Stimulated activated CD4-positive, alpha-beta T cell treated with anti-CD3 and anti-CD28 coated beads, Interleukin-2, amount 100 ng/mL, for 4 hours (primary cell): ENCODE measurements at regions not wholly inside any gene's neighbourhood (a gene's known extent, or its start where the extent isn't known, plus 50 kb on each side); places are given as distances from the start of the nearest gene placed in this dataset.

Experiments
- DNase-seq: peaks from one replicate; pipeline ENCODE4 v3.0.0-alpha.2; 2020; ENCODE audit warnings: low read depth

GRCh38 chr5:39605145-39605544 is 180.4 kb upstream of the DAB2 start:
- no peak for DNase-seq

DNA sequence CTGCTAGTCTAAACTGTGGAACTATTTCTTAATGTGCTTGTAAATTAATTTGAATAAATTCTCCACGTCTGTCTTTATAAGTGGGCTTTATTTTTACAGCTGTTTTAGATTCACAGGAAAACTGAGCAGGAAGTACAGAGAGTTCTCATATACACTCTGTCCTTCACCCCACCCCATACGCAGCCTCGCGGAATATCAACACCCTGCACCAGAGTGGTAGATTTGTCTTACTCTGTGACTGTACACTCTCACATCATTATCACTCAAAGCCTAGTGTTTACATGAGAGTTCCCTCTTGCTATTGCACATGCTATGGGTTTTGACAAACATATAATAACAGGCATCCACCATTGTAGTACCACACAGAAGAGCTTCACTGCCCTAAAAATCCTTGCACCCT is 179.7 kb upstream of the DAB2 start:
- no peak for DNase-seq

DNA sequence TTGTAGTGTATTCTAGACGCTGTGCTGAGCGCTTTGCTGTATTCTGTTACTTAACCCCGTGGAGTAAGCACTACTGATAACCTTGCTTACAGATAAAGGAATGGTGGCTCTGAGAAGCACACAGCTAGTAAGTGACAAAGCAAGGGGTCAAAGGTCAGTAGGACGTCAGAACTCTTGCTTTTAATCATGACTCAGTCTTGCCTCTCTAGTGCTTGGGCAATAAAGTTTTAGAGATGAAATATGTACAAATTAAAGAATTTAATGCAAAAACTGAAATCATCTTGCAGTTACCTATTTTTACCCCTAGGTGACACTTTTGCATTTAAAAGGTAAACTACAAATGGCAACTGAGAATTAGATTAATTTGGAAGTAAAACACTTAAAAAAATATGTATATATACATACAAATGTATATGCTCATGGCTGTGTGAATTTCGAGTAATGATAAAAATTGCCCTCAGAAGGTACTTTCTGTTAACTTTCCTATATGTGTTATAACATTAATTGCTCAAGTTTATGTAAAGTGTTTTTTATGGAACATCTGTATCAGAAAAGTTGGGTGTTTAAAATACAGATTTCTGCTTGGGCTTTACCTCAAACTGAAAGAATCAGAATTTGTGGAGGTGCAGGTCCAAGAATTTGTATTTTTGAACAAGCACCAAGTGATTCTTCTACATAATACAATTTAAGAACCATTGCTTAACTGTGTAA is 175.1 kb upstream of the DAB2 start:
- DNase-seq, result no peak

DNA sequence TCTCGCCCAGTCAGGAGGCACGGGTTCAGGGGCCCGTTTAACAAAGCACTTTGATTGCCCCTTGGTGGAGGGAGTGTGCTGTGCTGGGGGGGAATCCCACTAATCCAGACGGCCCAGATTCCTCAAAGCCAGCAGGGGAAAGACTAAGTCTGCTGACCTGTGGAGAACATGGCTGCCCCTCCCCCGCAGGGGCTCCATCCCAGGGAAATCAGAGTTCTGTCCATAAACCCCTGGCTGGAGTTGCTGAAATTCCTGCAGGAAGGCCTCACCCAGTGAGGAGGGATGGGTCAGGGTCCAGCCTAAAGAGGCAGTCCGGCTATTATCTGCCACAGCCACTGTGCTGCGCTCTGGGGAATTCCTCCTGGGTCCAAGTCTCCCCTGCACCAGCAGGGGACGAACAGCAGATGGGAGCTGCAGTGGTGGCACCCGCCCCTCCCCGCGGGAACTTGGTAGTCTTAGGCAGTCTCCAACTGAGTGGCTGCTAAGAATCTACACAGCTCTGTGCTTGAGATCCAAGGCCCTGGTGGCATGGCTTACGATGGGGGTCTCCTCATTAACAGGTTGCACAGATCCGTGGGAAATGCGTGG is 174.0 kb upstream of the DAB2 start:
- DNase-seq, result no peak

GRCh38 chr5:39588179-39588578 is 163.4 kb upstream of the DAB2 start:
- DNase-seq, result no peak

DNA sequence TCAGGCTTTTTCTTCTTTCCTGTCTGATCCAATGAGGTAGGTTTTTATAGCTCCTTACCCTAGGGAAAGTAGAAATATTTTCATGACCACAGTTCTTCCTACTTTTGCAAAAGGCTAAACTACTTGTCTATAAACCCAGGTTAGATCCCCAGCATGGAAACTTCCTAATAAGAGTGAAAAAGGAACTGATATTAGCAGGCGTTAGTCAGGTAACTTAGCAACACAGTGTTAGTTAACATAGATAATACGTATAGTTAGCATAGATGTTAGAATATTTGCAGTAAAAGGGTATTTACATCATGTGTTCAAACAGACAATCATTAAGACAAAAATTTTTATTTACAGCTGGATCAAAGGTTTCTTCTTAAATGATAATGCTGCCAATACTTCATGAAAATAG is 162.9 kb upstream of the DAB2 start:
- no peak for DNase-seq

GRCh38 chr5:39586185-39586584 is 161.4 kb upstream of the DAB2 start:
- DNase-seq, result no peak

DNA sequence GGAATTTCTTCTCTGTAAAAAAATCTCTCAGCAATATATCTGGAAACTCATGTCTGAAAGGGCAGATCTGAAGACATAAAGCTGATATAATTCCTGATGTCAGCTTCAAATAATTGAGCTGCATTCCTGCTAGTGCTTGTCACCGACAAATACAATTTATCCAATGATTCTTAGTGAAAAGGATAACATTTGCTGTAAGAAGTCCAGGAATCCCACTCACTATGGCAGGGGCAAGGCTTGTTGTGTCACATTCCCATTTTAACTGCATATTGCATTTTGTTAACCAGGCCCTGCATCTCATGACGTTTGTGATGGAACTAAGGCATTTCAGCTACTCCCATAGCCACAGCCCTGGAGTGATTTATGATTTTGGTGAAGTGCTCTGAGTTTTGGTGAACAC is 160.1 kb upstream of the DAB2 start:
- DNase-seq, result no peak

GRCh38 chr5:39580702-39581453 is 156.1 kb upstream of the DAB2 start:
- no peak for DNase-seq

GRCh38 chr5:39579750-39580149 is 155.0 kb upstream of the DAB2 start:
- no peak for DNase-seq

DNA sequence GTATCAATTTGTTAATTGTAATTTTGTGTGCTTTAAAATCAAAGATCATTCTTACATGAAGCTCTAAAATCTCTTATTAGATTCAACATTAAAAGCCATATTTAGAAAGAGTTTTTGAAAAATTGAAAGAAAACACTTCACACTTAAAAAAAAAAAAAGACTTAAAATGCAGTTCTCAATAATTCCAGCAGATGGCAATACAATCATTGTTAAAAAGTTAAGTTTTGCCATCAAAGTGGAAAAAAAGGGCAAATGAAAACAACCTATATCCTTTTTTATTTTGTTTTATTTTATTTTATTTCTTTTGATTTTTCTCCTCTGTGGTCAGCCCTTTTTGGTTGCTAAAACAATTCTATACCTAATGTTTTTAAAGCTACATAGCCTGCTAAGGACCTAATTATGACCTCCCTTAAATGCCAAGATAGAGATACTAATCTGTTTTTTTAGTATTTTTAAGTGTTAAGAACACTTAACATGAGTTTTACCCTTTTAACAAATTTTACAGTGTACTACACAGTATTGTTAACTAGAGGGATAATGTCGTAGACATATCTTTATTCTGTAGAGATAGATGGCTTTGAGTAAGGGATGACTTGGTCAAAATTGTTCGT is 154.2 kb upstream of the DAB2 start:
- no peak for DNase-seq

- DNase-seq, result no peak
These were observed 152.7 kb upstream of the DAB2 start for GRCh38 chr5:39577529-39577928.

DNA sequence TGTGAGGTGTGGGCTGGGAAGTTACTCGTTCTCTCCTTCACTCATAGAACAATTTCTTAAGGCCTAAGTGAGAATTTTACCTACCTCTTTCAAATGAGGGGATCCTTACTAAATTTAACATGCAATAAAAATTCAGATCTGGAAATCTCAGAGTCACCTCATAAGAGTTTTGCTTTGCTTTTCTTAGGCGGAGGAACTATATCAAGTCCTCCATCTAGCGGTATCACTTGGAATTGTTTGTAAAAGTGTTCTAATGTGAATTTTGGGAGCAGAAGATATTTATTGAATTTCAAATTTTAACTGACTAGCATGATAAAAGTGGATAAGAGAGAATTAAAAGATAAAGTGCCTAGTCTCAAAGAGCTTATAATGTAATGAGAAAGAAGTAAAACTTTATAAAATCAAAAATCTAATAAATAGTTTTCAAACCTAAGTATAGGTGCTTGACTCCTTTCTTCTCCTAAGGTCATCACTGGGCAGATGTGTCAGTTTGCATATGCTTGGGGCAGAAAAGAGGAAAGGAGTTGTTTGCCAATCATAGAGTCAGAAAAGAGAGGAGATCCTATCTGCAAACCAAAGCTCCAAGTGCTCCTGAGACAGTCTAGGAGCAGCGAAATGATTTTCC is 145.7 kb upstream of the DAB2 start:
- no peak for DNase-seq

GRCh38 chr5:39569857-39570256 is 145.1 kb upstream of the DAB2 start:
- no peak for DNase-seq

DNA sequence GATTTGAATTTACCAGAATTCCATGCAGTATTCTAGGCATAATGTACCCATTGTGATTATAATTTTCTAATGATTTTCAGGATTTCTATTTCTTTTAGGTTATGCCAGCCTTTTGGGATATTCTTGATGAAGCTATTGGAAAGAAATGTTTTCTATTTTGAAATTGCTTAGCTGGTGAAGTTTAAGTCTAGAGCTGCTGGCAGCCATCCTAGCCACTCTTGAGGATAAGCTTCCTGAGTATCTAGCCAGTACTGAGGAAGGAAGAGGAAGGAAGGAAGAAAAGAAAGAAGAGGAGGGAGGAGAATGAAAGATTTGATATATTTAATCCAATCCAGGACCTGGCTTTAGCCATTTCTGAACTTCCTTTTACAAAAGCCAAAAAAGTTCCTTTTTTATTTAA is 142.1 kb upstream of the DAB2 start:
- DNase-seq, result no peak

- DNase-seq, result no peak
These were observed 141.2 kb upstream of the DAB2 start for GRCh38 chr5:39566029-39566428.

DNA sequence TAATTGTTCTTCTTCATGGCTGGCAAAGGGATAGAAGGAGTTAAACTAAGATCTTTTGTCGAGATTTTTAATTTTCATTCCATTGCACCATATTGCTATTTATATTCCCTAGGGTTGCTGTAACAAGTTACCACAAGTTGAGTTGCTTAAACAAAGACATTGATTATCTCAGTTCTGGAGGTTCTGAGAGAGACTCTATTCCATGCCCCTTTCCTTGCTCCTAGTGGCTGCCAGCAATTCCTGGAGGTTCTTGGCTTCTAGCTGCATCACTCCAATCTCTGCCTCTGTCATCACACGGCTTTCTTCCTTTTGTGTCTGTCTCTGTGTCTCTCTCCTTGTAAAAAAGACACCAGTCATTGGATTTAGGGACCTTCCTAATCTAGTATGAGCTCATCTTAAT is 136.6 kb upstream of the DAB2 start:
- no peak for DNase-seq

DNA sequence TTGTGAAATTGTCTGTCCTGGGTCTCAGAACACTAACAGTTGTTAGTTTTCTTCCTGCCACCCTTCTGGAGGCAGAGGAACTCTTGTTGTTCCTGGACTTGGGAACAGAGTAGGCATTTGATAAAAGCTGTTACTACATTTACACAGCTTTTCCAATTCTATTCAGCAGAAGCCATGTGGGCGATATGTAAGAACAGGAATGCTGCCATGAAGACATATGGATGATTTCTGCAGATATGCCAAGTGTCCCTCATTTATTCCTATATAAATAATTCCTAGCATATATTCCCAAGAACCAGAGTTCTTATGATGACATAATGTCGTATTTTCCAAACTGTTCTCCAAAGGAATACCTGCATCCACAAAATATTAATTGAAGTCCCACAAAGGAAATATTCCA is 135.9 kb upstream of the DAB2 start:
- DNase-seq, result no peak

DNA sequence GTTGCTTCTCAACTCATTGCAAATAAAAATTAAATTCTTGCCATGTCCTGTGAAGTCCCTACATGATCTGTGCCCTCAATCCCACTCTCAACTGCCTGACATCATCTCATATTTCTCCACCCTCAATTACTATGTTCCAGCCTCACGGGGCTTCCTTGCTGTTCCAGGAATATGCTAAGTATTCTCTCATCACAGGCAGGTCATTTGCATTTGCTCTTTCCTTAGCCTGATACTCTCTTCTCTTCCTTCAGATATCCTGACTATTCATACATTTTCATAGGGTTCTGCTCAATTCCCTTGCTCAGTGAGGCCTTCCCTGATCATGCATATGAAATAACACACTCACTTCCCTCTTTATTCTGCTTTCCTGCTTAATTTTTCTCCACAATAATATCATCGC is 135.1 kb upstream of the DAB2 start:
- no peak for DNase-seq

- DNase-seq, result no peak
These were observed 133.8 kb upstream of the DAB2 start for GRCh38 chr5:39558541-39558940.

GRCh38 chr5:39555788-39556187 is 131.0 kb upstream of the DAB2 start:
- no peak for DNase-seq

GRCh38 chr5:39547553-39548154 is 122.9 kb upstream of the DAB2 start:
- DNase-seq, result no peak
